Astrocyte (in vitro differentiated cells and primary cell): ENCODE measurements at regions not wholly inside any gene's neighbourhood (a gene's known extent, or its start where the extent isn't known, plus 50 kb on each side); places are given as distances from the start of the nearest gene placed in this dataset.

Experiments used
- CTCF ChIP-seq: IDR thresholded peaks from 2 replicates; pipeline ENCODE4 v1.5.1; 2011; ENCODE audit warnings: low read depth, mild to moderate bottlenecking, inconsistent platforms, low read length, moderate library complexity; ENCODE audit not compliant: insufficient read depth
- EZH2 ChIP-seq: IDR thresholded peaks from 2 replicates; pipeline ENCODE4 v1.6.1; 2012; ENCODE audit warnings: mild to moderate bottlenecking, low read length, inconsistent platforms; ENCODE audit not compliant: insufficient read depth

GRCh38 chr9:80797101-80797829 lies 892.1 kb downstream of the TLE1 start:
- no peak for TF ChIP-seq EZH2
- no peak for TF ChIP-seq CTCF
